CD8-positive, alpha-beta memory T cell (primary cell): ENCODE measurements at regions not wholly inside any gene's neighbourhood (a gene's known extent, or its start where the extent isn't known, plus 50 kb on each side); places are given as distances from the start of the nearest gene placed in this dataset.

Experiments
- CTCF ChIA-PET: fragments of 350-600 bp; sonication (Branson Sonifier 250); formaldehyde crosslinking; loops from one replicate; lab custom pipeline; 2021; ENCODE audit warnings: antibody characterized with exemption; lab: Charles Lee
- POLR2A ChIA-PET: fragments of 350-600 bp; sonication (Branson Sonifier 250); formaldehyde crosslinking; loops from one replicate; lab custom pipeline; 2021; ENCODE audit warnings: antibody characterized with exemption; lab: Charles Lee
- DNase-seq, 5 donors: peaks; one replicate each; pipeline versions ENCODE4 v3.0.0 to v3.0.0-alpha.2; 2020 to 2022; ENCODE audit warnings: mixed read lengths in 1 of 5
- H3K27ac ChIP-seq: one replicate; pipeline ENCODE4 v1.7.0; 2013; ENCODE audit warnings: low read depth, mild to moderate bottlenecking, low read length, moderate library complexity
- H3K27me3 ChIP-seq: 2 replicates; pipeline ENCODE4 v1.7.0; 2013; ENCODE audit warnings: low read length, mild to moderate bottlenecking; ENCODE audit not compliant: insufficient read depth, poor library complexity, severe bottlenecking
- H3K36me3 ChIP-seq: 2 replicates; pipeline ENCODE4 v1.7.0; 2013; ENCODE audit warnings: mild to moderate bottlenecking, low read length, moderate library complexity; ENCODE audit not compliant: insufficient read depth
- H3K4me1 ChIP-seq: 2 replicates; pipeline ENCODE4 v1.7.0; 2013; ENCODE audit warnings: mild to moderate bottlenecking, low read length, moderate library complexity; ENCODE audit not compliant: insufficient read depth
- H3K4me3 ChIP-seq: 2 replicates; pipeline ENCODE4 v1.7.0; 2013; ENCODE audit warnings: mild to moderate bottlenecking, low read length
- H3K9me3 ChIP-seq: 2 replicates; pipeline ENCODE4 v1.7.0; 2013; ENCODE audit warnings: mild to moderate bottlenecking, low read length
- H3K27ac Mint-ChIP-seq, 8 donors: one replicate each; pipeline ENCODE4 v1.8.0; 2020 to 2021; ENCODE audit warnings: mixed read lengths in 8 of 8, mild to moderate bottlenecking in 6 of 8, inconsistent platforms in 3 of 8, moderate library complexity in 3 of 8
- H3K27me3 Mint-ChIP-seq, 2 donors: one replicate each; pipeline ENCODE4 v1.8.0; 2020 to 2021; ENCODE audit warnings: mixed read lengths in 2 of 2, mild to moderate bottlenecking in 1 of 2, moderate library complexity in 1 of 2
- H3K36me3 Mint-ChIP-seq, 3 donors: one replicate each; pipeline ENCODE4 v1.8.0; 2020 to 2021; ENCODE audit warnings: mixed read lengths in 3 of 3, inconsistent platforms in 1 of 3, mild to moderate bottlenecking in 1 of 3
- H3K4me1 Mint-ChIP-seq, 3 donors: one replicate each; pipeline ENCODE4 v1.8.0; 2020 to 2021; ENCODE audit warnings: mixed read lengths in 3 of 3, inconsistent platforms in 1 of 3, mild to moderate bottlenecking in 1 of 3
- H3K4me3 Mint-ChIP-seq, 7 donors: one replicate each; pipeline ENCODE4 v1.8.0; 2020 to 2021; ENCODE audit warnings: mixed read lengths in 7 of 7, mild to moderate bottlenecking in 6 of 7, moderate library complexity in 4 of 7, inconsistent platforms in 2 of 7
- H3K9me3 Mint-ChIP-seq, 5 donors: one replicate each; pipeline ENCODE4 v1.8.0; 2020 to 2022; ENCODE audit warnings: mixed read lengths in 5 of 5, mild to moderate bottlenecking in 3 of 5, moderate library complexity in 2 of 5, inconsistent platforms in 1 of 5

GRCh38 chr10:31617133-31617532 lies 298.1 kb downstream of the ZEB1 start:
- no peaks in the 10 kb centered on the region for H3K36me3 ChIP-seq
- H3K27me3 ChIP-seq: no peaks in the 10 kb centered on the region
- Mint-ChIP-seq H3K27me3 (peaks cover 25 to 41% of the 10 kb centered on the region in 2 donors), H3K27ac (no peak overlapping the region), H3K36me3 (no peaks in the 10 kb centered on the region), H3K4me1 (no peaks in the 10 kb centered on the region), H3K9me3 (peaks cover 0 to 6% (median 4%) of the 10 kb centered on the region in 5 donors), H3K4me3 (no peak overlapping the region)
- no peaks in the 10 kb centered on the region for H3K9me3 ChIP-seq
- no peak overlapping the region for H3K4me3 ChIP-seq
- H3K27ac ChIP-seq: no peak overlapping the region
- ChIA-PET CTCF (no interaction called here), POLR2A (no interaction called here)
- no peaks in the 10 kb centered on the region for H3K4me1 ChIP-seq
- no peak for DNase-seq

GRCh38 chr10:31615129-31615528 lies 296.1 kb downstream of the ZEB1 start:
- no peak overlapping the region for H3K4me3 Mint-ChIP-seq
- H3K27ac Mint-ChIP-seq: no peak overlapping the region
- no peaks in the 10 kb centered on the region for H3K36me3 Mint-ChIP-seq
- CTCF ChIA-PET: no interaction called here
- H3K9me3 Mint-ChIP-seq: peaks cover 0 to 6% (median 4%) of the 10 kb centered on the region in 5 donors
- peaks cover 17 to 51% of the 10 kb centered on the region in 2 donors for H3K27me3 Mint-ChIP-seq
- Histone ChIP-seq H3K27ac (no peak overlapping the region), H3K4me1 (no peaks in the 10 kb centered on the region), H3K36me3 (no peaks in the 10 kb centered on the region), H3K27me3 (no peaks in the 10 kb centered on the region), H3K9me3 (no peaks in the 10 kb centered on the region), H3K4me3 (no peak overlapping the region)
- POLR2A ChIA-PET: no interaction called here
- DNase-seq: no peak
- no peaks in the 10 kb centered on the region for H3K4me1 Mint-ChIP-seq

GRCh38 chr10:31614611-31615010 lies 295.6 kb downstream of the ZEB1 start:
- CTCF ChIA-PET: no interaction called here

GRCh38 chr10:31612082-31612481 lies 293.1 kb downstream of the ZEB1 start:
- Mint-ChIP-seq H3K4me3 (no peak overlapping the region), H3K4me1 (no peaks in the 10 kb centered on the region), H3K9me3 (peaks cover 0 to 6% (median 4%) of the 10 kb centered on the region in 5 donors), H3K27me3 (peaks cover 15 to 68% of the 10 kb centered on the region in 2 donors), H3K27ac (no peak overlapping the region), H3K36me3 (no peaks in the 10 kb centered on the region)
- no peaks in the 10 kb centered on the region for H3K9me3 ChIP-seq
- no peaks in the 10 kb centered on the region for H3K36me3 ChIP-seq
- H3K4me1 ChIP-seq: no peaks in the 10 kb centered on the region
- ChIA-PET POLR2A (no interaction called here), CTCF (no interaction called here)
- no peak overlapping the region for H3K4me3 ChIP-seq
- no peaks in the 10 kb centered on the region for H3K27me3 ChIP-seq
- DNase-seq: no peak
- no peak overlapping the region for H3K27ac ChIP-seq

More at GRCh38 chr10:31614611-31615010, 295.6 kb downstream of the ZEB1 start:
- Mint-ChIP-seq H3K36me3 (no peaks in the 10 kb centered on the region), H3K9me3 (peaks cover 0 to 6% (median 4%) of the 10 kb centered on the region in 5 donors), H3K27me3 (peaks cover 15 to 56% of the 10 kb centered on the region in 2 donors), H3K4me1 (no peaks in the 10 kb centered on the region), H3K27ac (no peak overlapping the region), H3K4me3 (no peak overlapping the region)
- no peak for DNase-seq
- Histone ChIP-seq H3K4me1 (no peaks in the 10 kb centered on the region), H3K9me3 (no peaks in the 10 kb centered on the region), H3K36me3 (no peaks in the 10 kb centered on the region), H3K4me3 (no peak overlapping the region), H3K27me3 (no peaks in the 10 kb centered on the region), H3K27ac (no peak overlapping the region)
- POLR2A ChIA-PET: no interaction called here

GRCh38 chr10:31611161-31611560 lies 292.1 kb downstream of the ZEB1 start:
- no peak overlapping the region for H3K27ac Mint-ChIP-seq
- Histone ChIP-seq H3K27ac (no peak overlapping the region), H3K36me3 (no peaks in the 10 kb centered on the region), H3K27me3 (no peaks in the 10 kb centered on the region), H3K4me1 (no peaks in the 10 kb centered on the region), H3K9me3 (no peaks in the 10 kb centered on the region), H3K4me3 (no peak overlapping the region)
- no peak for DNase-seq
- peaks cover 13 to 60% of the 10 kb centered on the region in 2 donors for H3K27me3 Mint-ChIP-seq
- no peaks in the 10 kb centered on the region for H3K36me3 Mint-ChIP-seq
- ChIA-PET POLR2A (no interaction called here), CTCF (no interaction called here)
- H3K4me3 Mint-ChIP-seq: no peak overlapping the region
- H3K9me3 Mint-ChIP-seq: peaks cover 0 to 5% (median 4%) of the 10 kb centered on the region in 5 donors
- no peaks in the 10 kb centered on the region for H3K4me1 Mint-ChIP-seq

- CTCF ChIA-PET: no interaction called here
- Histone ChIP-seq H3K4me3 (no peak overlapping the region), H3K4me1 (peaks cover 10% of the 10 kb centered on the region), H3K27ac (no peak overlapping the region), H3K36me3 (no peaks in the 10 kb centered on the region), H3K27me3 (no peaks in the 10 kb centered on the region), H3K9me3 (no peaks in the 10 kb centered on the region)
- POLR2A ChIA-PET: no interaction called here
- Mint-ChIP-seq H3K4me1 (peaks cover 10 to 15% (median 11%) of the 10 kb centered on the region in 3 donors), H3K36me3 (no peaks in the 10 kb centered on the region), H3K4me3 (no peak overlapping the region), H3K9me3 (no peaks in the 10 kb centered on the region), H3K27me3 (peaks cover 7 to 42% of the 10 kb centered on the region in 2 donors), H3K27ac (no peak overlapping the region)
- no peak for DNase-seq
Observed at GRCh38 chr10:31607481-31607880, 288.5 kb downstream of the ZEB1 start.

GRCh38 chr10:31606841-31607240 lies 287.8 kb downstream of the ZEB1 start:
- Histone ChIP-seq H3K27me3 (no peaks in the 10 kb centered on the region), H3K4me1 (peaks cover 10% of the 10 kb centered on the region), H3K4me3 (no peak overlapping the region), H3K36me3 (no peaks in the 10 kb centered on the region), H3K27ac (no peak overlapping the region), H3K9me3 (no peaks in the 10 kb centered on the region)
- Mint-ChIP-seq H3K27me3 (peaks cover 7 to 39% of the 10 kb centered on the region in 2 donors), H3K36me3 (no peaks in the 10 kb centered on the region), H3K4me1 (peaks cover 10 to 15% (median 11%) of the 10 kb centered on the region in 3 donors), H3K4me3 (no peak overlapping the region), H3K27ac (no peak overlapping the region), H3K9me3 (no peaks in the 10 kb centered on the region)
- DNase-seq: no peak
- CTCF ChIA-PET: no interaction called here
- POLR2A ChIA-PET: no interaction called here

- DNase-seq: no peak
- Histone ChIP-seq H3K27me3 (no peaks in the 10 kb centered on the region), H3K9me3 (no peaks in the 10 kb centered on the region), H3K4me1 (peaks cover 10% of the 10 kb centered on the region), H3K36me3 (no peaks in the 10 kb centered on the region), H3K27ac (no peak overlapping the region), H3K4me3 (no peak overlapping the region)
- H3K36me3 Mint-ChIP-seq: no peaks in the 10 kb centered on the region
- ChIA-PET POLR2A (no interaction called here), CTCF (no interaction called here)
- H3K4me3 Mint-ChIP-seq: no peak overlapping the region
- H3K4me1 Mint-ChIP-seq: peaks cover 10 to 15% (median 11%) of the 10 kb centered on the region in 3 donors
- H3K27ac Mint-ChIP-seq: no peak overlapping the region
- H3K27me3 Mint-ChIP-seq: peaks cover 5 to 30% of the 10 kb centered on the region in 2 donors
- H3K9me3 Mint-ChIP-seq: no peaks in the 10 kb centered on the region
Observed at GRCh38 chr10:31605861-31606525, 287.0 kb downstream of the ZEB1 start.
